Smooth muscle cell of the brain vasculature (primary cell): ENCODE measurements at regions not wholly inside any gene's neighbourhood (a gene's known extent, or its start where the extent isn't known, plus 50 kb on each side); places are given as distances from the start of the nearest gene placed in this dataset.

Experiments used
- DNase-seq: peaks from one replicate; pipeline ENCODE4 v3.0.0-alpha.2; 2012; ENCODE audit warnings: low read depth, low spot score

GRCh38 chr13:84894749-84895148 lies 904.5 kb downstream of the SLITRK6 start:
- no peak for DNase-seq

GRCh38 chr13:84885868-84886267 lies 913.4 kb downstream of the SLITRK6 start:
- DNase-seq = no peak

- DNase-seq = no peak
Observed at GRCh38 chr13:84873951-84874350, 925.3 kb downstream of the SLITRK6 start.

- no peak for DNase-seq
Observed at GRCh38 chr13:84870190-84870589, 929.0 kb downstream of the SLITRK6 start.

- DNase-seq = no peak
Observed at GRCh38 chr13:84867246-84867645, 932.0 kb downstream of the SLITRK6 start.

GRCh38 chr13:84865783-84866221 lies 933.4 kb downstream of the SLITRK6 start:
- no peak for DNase-seq

GRCh38 chr13:84864341-84864740 lies 934.9 kb downstream of the SLITRK6 start:
- DNase-seq = no peak

- no peak for DNase-seq
Observed at GRCh38 chr13:84847107-84847506, 952.1 kb downstream of the SLITRK6 start.

- no peak for DNase-seq
Observed at GRCh38 chr13:84845907-84846619, 953.2 kb downstream of the SLITRK6 start.

- DNase-seq = no peak
Observed at GRCh38 chr13:84844473-84844872, 954.7 kb downstream of the SLITRK6 start.

- DNase-seq = no peak
Observed at GRCh38 chr13:84843368-84843767, 955.9 kb downstream of the SLITRK6 start.

- DNase-seq = no peak
Observed at GRCh38 chr13:84834201-84834600, 951.9 kb upstream of the SLITRK1 start.

- DNase-seq = no peak
Observed at GRCh38 chr13:84831666-84832657, 949.7 kb upstream of the SLITRK1 start.

GRCh38 chr13:84823528-84823927 lies 941.3 kb upstream of the SLITRK1 start:
- no peak for DNase-seq

- DNase-seq = no peak
Observed at GRCh38 chr13:84821261-84821660, 939.0 kb upstream of the SLITRK1 start.

GRCh38 chr13:84816567-84817105 lies 934.4 kb upstream of the SLITRK1 start:
- DNase-seq = no peak

GRCh38 chr13:84812789-84813188 lies 930.5 kb upstream of the SLITRK1 start:
- DNase-seq = no peak

GRCh38 chr13:84812078-84812477 lies 929.8 kb upstream of the SLITRK1 start:
- DNase-seq = no peak

GRCh38 chr13:84810781-84811180 lies 928.5 kb upstream of the SLITRK1 start:
- no peak for DNase-seq

GRCh38 chr13:84802073-84802472 lies 919.8 kb upstream of the SLITRK1 start:
- DNase-seq = no peak

GRCh38 chr13:84784443-84785153 lies 902.3 kb upstream of the SLITRK1 start:
- DNase-seq = no peak

GRCh38 chr13:84777316-84777715 lies 895.0 kb upstream of the SLITRK1 start:
- no peak for DNase-seq
